SU-DHL-6 (cell line): ENCODE measurements at regions not wholly inside any gene's neighbourhood (a gene's known extent, or its start where the extent isn't known, plus 50 kb on each side); places are given as distances from the start of the nearest gene placed in this dataset.

ENCODE experiments used
- CTCF ChIP-seq: fragments of 200-600 bp; sonication (generic); IDR thresholded peaks from one replicate; pipeline ENCODE4 v1.5.1; 2017; ENCODE audit warnings: antibody characterized with exemption, mild to moderate bottlenecking, low read length, moderate library complexity; ENCODE audit not compliant: insufficient read depth, poor library complexity, severe bottlenecking
- EZH2phosphoT487 ChIP-seq: fragments of 200-600 bp; sonication (generic), shearing (Covaris generic); conservative IDR thresholded peaks from 2 replicates; pipeline ENCODE4 v1.6.1; 2018; ENCODE audit warnings: mild to moderate bottlenecking, antibody characterized with exemption, low read length, moderate library complexity, mixed read lengths

- TF ChIP-seq CTCF (no peak), EZH2phosphoT487 (no peak)
These were observed 343.2 kb downstream of the ZNF608 start for GRCh38 chr5:124403281-124403680.
